ENCODE measurements at regions not wholly inside any gene's neighbourhood (a gene's known extent, or its start where the extent isn't known, plus 50 kb on each side); places are given as distances from the start of the nearest gene placed in this dataset.

DNA sequence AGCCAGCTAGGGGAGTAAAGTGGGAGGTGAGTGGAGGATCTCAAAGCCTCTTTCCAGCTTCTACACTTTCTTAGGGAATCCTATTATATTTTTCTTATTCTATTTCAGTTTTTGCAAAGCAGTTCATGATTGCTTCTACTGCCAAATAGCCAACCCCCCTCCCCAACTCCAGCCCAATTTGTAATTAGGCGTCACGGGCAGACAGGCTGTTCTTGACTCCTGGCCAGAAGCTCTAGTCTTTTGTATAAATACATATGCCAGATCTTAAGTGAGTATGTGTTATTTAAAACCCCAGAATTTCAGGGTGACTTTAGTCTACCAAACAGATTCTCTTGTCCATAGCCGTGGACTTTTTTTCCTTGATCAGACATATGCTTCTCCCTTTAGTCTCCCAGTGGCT, 255.2 kb downstream of the BUB3 start:
- no peak for DNase-seq
- Histone ChIP-seq H3K4me3 (ENCODE audit: low read depth in 1 of 2, low read length in 2 of 2) (no peak overlapping the region), H3K4me2 (ENCODE audit: insufficient read depth, low read length) (no peak overlapping the region), H4K20me1 (ENCODE audit: insufficient read depth, low read length) (no peaks in the 10 kb centered on the region), H2AFZ (ENCODE audit: low read depth, low read length) (no peak overlapping the region), H3K79me2 (ENCODE audit: insufficient read depth, low read length) (no peaks in the 10 kb centered on the region), H3K4me1 (ENCODE audit: insufficient read depth, low read length) (no peaks in the 10 kb centered on the region), H3K9ac (ENCODE audit: low read depth, low read length) (no peak overlapping the region), H3K27me3 (ENCODE audit: insufficient read depth, low read length, poor library complexity) (no peaks in the 10 kb centered on the region), H3K27ac (ENCODE audit: low read length) (no peak overlapping the region), H3K36me3 (ENCODE audit: insufficient read depth, low read length) (no peaks in the 10 kb centered on the region), H3K9me3 (ENCODE audit: insufficient read depth, low read length, severe bottlenecking) (no peaks in the 10 kb centered on the region)
- TF ChIP-seq CTCF (IDR thresholded peaks at IDR 0.05; ENCODE audit: borderline replicate concordance, extremely low read depth, low read length, poor library complexity, severe bottlenecking) (no peak), EZH2 (IDR thresholded peaks at IDR 0.05; ENCODE audit: borderline replicate concordance, low read depth, low read length, severe bottlenecking) (no peak)
- ATAC-seq (ENCODE audit: insufficient read depth, low read depth) = no peak

GRCh38 chr10:123409884-123410283, 255.7 kb downstream of the BUB3 start:
- no peak overlapping the region for H2AFZ ChIP-seq (ENCODE audit: low read depth, low read length)
- no peak overlapping the region for H3K4me3 ChIP-seq (ENCODE audit: low read depth in 1 of 2, low read length in 2 of 2)
- DNase-seq (no peak), ATAC-seq (ENCODE audit: insufficient read depth, low read depth) (no peak)
- H3K79me2 ChIP-seq (ENCODE audit: insufficient read depth, low read length) = no peaks in the 10 kb centered on the region
- no peaks in the 10 kb centered on the region for H3K9me3 ChIP-seq (ENCODE audit: insufficient read depth, low read length, severe bottlenecking)
- no peak overlapping the region for H3K9ac ChIP-seq (ENCODE audit: low read depth, low read length)
- H3K27ac ChIP-seq (ENCODE audit: low read length) = no peak overlapping the region
- no peaks in the 10 kb centered on the region for H4K20me1 ChIP-seq (ENCODE audit: insufficient read depth, low read length)
- no peaks in the 10 kb centered on the region for H3K4me1 ChIP-seq (ENCODE audit: insufficient read depth, low read length)
- H3K36me3 ChIP-seq (ENCODE audit: insufficient read depth, low read length) = no peaks in the 10 kb centered on the region
- TF ChIP-seq CTCF (IDR thresholded peaks at IDR 0.05; ENCODE audit: borderline replicate concordance, extremely low read depth, low read length, poor library complexity, severe bottlenecking) (no peak), EZH2 (IDR thresholded peaks at IDR 0.05; ENCODE audit: borderline replicate concordance, low read depth, low read length, severe bottlenecking) (no peak)
- H3K27me3 ChIP-seq (ENCODE audit: insufficient read depth, low read length, poor library complexity) = no peaks in the 10 kb centered on the region
- no peak overlapping the region for H3K4me2 ChIP-seq (ENCODE audit: insufficient read depth, low read length)

GRCh38 chr10:123413353-123413752, 252.8 kb upstream of the GPR26 start:
- no peaks in the 10 kb centered on the region for H4K20me1 ChIP-seq (ENCODE audit: insufficient read depth, low read length)
- H3K79me2 ChIP-seq (ENCODE audit: insufficient read depth, low read length) = no peaks in the 10 kb centered on the region
- no peak overlapping the region for H3K4me2 ChIP-seq (ENCODE audit: insufficient read depth, low read length)
- H3K4me3 ChIP-seq (ENCODE audit: low read depth in 1 of 2, low read length in 2 of 2) = no peak overlapping the region
- H3K36me3 ChIP-seq (ENCODE audit: insufficient read depth, low read length) = no peaks in the 10 kb centered on the region
- H3K9me3 ChIP-seq (ENCODE audit: insufficient read depth, low read length, severe bottlenecking) = no peaks in the 10 kb centered on the region
- H2AFZ ChIP-seq (ENCODE audit: low read depth, low read length) = no peak overlapping the region
- no peak for ATAC-seq (ENCODE audit: insufficient read depth, low read depth)
- H3K4me1 ChIP-seq (ENCODE audit: insufficient read depth, low read length) = no peaks in the 10 kb centered on the region
- TF ChIP-seq EZH2 (IDR thresholded peaks at IDR 0.05; ENCODE audit: borderline replicate concordance, low read depth, low read length, severe bottlenecking) = no peak
- TF ChIP-seq CTCF (IDR thresholded peaks at IDR 0.05; ENCODE audit: borderline replicate concordance, extremely low read depth, low read length, poor library complexity, severe bottlenecking) = peak; percentile 25
- DNase-seq = no peak
- H3K9ac ChIP-seq (ENCODE audit: low read depth, low read length) = no peak overlapping the region
- peaks cover 11% of the 10 kb centered on the region for H3K27me3 ChIP-seq (ENCODE audit: insufficient read depth, low read length, poor library complexity)
- no peak overlapping the region for H3K27ac ChIP-seq (ENCODE audit: low read length)

- TF ChIP-seq EZH2 (IDR thresholded peaks at IDR 0.05; ENCODE audit: borderline replicate concordance, low read depth, low read length, severe bottlenecking) (no peak), CTCF (IDR thresholded peaks at IDR 0.05; ENCODE audit: borderline replicate concordance, extremely low read depth, low read length, poor library complexity, severe bottlenecking) (no peak)
- H3K27me3 ChIP-seq (ENCODE audit: insufficient read depth, low read length, poor library complexity) = peaks cover 11% of the 10 kb centered on the region
- H3K79me2 ChIP-seq (ENCODE audit: insufficient read depth, low read length) = no peaks in the 10 kb centered on the region
- H4K20me1 ChIP-seq (ENCODE audit: insufficient read depth, low read length) = no peaks in the 10 kb centered on the region
- no peak overlapping the region for H3K4me2 ChIP-seq (ENCODE audit: insufficient read depth, low read length)
- H3K36me3 ChIP-seq (ENCODE audit: insufficient read depth, low read length) = no peaks in the 10 kb centered on the region
- H2AFZ ChIP-seq (ENCODE audit: low read depth, low read length) = no peak overlapping the region
- H3K27ac ChIP-seq (ENCODE audit: low read length) = no peak overlapping the region
- no peak overlapping the region for H3K9ac ChIP-seq (ENCODE audit: low read depth, low read length)
- no peaks in the 10 kb centered on the region for H3K4me1 ChIP-seq (ENCODE audit: insufficient read depth, low read length)
- DNase-seq (no peak), ATAC-seq (ENCODE audit: insufficient read depth, low read depth) (no peak)
- H3K4me3 ChIP-seq (ENCODE audit: low read depth in 1 of 2, low read length in 2 of 2) = no peak overlapping the region
- no peaks in the 10 kb centered on the region for H3K9me3 ChIP-seq (ENCODE audit: insufficient read depth, low read length, severe bottlenecking)
These were observed 250.6 kb upstream of the GPR26 start for GRCh38 chr10:123415523-123415922.

Data from DND-41 (cell line).